Stimulated activated CD8-positive, alpha-beta memory T cell treated with anti-CD3 and anti-CD28 coated beads, Interleukin-15, amount 100 ng/mL, for 48 hours (primary cell): ENCODE measurements at regions not wholly inside any gene's neighbourhood (a gene's known extent, or its start where the extent isn't known, plus 50 kb on each side); places are given as distances from the start of the nearest gene placed in this dataset.
"Not testable (repeated sequence)": the region's sequence is repeated elsewhere in the genome, so short reads cannot be mapped to it uniquely, and the experiment has no call there.

ENCODE experiments used
- DNase-seq, 2 donors: peaks; one replicate each; pipeline ENCODE4 v3.0.0-alpha.2; 2020; ENCODE audit warnings: low read depth in 2 of 2

DNA sequence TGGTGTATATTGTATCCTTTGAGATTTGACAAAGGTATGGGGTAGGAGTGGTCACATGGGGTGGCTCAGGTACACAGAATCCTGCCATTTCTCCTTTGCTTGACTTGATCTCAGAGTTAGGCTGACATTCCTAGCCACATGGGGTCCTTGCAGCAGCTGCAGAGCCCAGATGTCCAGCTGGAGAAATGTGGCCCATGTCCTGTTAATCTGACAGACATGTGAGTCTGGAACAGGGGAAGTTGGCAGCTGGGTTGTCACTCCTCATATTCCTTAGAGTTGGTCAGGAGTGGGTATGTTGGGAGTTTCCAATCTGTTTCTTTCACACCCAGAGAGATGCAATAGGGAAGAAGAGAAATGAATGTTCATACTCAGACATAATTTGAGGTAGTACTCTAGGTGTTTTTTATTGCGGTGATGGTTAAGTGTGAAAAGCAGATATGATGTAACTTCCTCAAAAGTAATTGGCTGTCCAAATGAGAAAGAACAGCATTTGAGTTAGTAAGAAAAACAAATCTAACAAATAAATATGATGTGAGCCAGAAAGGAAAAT lies 402.6 kb upstream of the MEIS1 start:
- no peak for DNase-seq

GRCh38 chr2:66031236-66031635 lies 403.7 kb upstream of the MEIS1 start:
- DNase-seq: no peak

DNA sequence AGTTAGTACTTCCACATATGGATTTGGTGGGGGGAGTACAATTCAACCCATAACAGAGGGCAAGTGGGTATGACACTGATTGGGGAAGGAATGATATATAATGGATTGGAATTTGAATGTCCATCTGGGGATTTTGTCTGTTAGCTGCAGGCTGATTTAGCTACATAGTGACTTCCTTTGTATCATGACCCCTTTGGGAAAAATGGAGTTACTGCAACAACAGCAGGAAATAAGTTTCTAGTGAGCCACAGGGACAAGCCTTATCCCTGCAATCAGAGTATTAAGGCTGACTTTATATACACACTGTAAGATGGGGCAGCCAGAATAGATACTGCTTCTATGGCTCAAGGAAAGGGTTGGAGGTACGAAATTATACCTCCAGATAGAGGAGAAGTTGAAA lies 404.4 kb upstream of the MEIS1 start:
- no peak for DNase-seq

DNA sequence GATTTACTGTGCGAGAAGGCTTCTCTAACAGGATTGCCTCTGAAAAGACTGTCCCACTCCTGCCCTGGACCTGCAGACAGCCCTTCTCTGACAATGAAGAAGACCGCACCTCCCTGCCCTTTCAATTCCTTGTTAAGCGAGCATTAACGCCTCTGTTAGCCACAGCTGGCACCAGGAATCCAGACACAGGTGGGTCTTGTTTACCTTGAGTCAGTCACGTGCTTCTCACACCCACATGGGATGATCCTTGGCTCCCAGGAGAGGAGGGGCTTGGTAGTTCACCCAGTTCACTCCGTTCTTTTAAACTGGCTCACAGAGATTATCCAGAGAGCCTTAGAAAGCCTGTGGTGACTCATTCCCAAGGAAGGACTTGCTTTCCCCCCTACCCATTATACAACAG lies 410.5 kb upstream of the MEIS1 start:
- DNase-seq: no peak

GRCh38 chr2:66021296-66021695 lies 413.6 kb upstream of the MEIS1 start:
- DNase-seq: no peak

DNA sequence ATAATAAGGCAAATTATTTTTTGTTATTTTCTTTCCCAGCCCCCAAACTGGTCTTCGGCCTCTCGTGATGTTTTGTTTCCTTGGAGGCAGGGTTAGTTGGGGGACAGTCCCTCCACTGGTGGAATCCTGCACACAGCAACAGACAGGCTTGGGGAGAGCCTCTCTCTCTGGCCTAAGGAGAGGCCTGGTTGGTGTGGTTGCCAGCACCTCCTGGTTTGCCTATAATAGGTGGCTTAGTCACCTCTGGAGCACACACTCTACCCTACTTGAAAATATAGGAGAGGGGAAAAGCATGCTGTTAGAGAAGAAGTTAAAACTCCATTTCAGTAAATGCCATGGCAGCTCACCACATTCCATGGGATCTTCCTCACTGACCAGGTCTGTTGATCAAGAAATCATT lies 417.2 kb upstream of the MEIS1 start:
- no peak for DNase-seq

GRCh38 chr2:66014450-66014849 lies 420.5 kb upstream of the MEIS1 start:
- no peak for DNase-seq

- no peak for DNase-seq
Measured at GRCh38 chr2:66013456-66013855, 421.5 kb upstream of the MEIS1 start.

DNA sequence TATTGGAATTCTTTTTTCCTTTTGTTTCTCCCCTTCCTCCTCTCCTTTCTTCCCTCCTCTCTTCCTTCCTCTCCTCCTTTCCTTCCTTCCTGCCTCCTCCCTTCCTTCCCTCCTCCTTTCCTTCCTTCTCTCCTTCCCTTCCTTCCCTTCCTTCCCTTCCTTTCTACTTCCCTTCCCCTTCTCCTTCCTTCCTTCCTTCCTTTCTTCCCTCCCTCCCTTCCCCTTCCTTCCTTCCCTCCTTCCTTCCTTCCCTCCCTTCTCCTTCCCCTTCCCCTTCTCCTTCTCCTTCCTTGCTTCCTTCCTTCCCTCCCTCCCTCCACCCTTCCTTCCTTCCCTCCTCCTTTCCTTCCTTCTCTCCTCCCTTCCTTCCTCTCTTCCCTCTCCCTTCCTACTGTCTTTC lies 431.0 kb upstream of the MEIS1 start:
- DNase-seq: no peak

GRCh38 chr2:66001538-66001937 lies 433.4 kb upstream of the MEIS1 start:
- DNase-seq: no peak

DNA sequence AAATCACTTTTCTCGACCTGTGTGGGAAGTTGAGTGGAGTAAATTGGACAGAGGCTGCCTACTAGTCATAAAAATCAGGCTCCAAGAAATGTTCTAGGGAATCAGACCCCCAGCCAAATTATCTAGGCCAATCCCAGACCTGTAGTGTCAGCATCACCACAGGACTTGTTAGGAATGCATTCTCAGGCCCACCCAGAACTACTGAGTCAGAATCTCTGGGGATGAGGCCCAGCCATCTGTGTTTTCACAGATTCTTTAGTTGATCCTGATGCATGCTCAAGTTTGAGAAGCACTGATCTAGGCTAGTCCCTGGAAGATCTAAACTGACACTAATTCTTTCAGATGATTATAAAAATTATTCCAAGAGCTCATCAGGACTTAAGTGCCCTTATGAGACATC lies 434.0 kb upstream of the MEIS1 start:
- DNase-seq: no peak

GRCh38 chr2:65999796-66000195 lies 435.1 kb upstream of the MEIS1 start:
- no peak for DNase-seq

DNA sequence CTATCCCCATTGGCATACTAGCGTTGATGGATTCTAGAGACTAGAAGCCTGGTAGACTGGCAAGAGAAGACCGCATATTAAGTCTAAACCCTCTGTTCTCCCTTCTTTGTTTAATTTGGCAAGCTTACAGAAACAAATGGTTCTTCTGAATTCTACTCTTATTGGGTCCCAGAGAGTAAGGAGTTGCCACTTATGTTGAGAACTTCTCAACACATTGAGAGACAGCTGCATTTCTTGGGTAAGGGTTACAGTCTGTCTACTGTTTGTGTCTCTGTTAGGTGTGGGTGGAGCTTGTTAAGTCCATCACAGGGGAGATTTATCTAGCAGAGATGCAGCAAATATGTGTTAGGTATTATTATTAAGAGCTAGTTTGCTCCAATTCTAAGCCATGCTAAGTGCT lies 435.8 kb upstream of the MEIS1 start:
- DNase-seq: no peak

- no peak for DNase-seq
Measured at GRCh38 chr2:65997961-65998360, 437.0 kb upstream of the MEIS1 start.

DNA sequence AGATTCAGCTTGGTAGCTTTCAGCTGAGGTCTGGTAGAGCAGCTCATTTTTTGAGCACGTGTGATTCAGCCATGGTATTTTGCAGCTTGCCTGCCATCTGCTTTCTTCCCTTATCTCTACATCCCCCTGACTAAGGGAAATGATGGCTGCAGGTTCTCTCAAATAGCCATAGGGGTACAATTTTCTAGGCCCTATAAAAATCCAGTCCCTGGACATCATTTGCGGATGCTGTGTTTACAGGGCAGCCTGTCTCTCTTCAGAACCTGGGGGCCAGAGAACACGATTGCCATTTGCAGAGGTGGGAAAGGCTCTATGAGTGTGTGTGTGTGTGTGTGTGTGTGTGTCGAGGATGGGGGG lies 442.7 kb upstream of the MEIS1 start:
- no peak for DNase-seq

DNA sequence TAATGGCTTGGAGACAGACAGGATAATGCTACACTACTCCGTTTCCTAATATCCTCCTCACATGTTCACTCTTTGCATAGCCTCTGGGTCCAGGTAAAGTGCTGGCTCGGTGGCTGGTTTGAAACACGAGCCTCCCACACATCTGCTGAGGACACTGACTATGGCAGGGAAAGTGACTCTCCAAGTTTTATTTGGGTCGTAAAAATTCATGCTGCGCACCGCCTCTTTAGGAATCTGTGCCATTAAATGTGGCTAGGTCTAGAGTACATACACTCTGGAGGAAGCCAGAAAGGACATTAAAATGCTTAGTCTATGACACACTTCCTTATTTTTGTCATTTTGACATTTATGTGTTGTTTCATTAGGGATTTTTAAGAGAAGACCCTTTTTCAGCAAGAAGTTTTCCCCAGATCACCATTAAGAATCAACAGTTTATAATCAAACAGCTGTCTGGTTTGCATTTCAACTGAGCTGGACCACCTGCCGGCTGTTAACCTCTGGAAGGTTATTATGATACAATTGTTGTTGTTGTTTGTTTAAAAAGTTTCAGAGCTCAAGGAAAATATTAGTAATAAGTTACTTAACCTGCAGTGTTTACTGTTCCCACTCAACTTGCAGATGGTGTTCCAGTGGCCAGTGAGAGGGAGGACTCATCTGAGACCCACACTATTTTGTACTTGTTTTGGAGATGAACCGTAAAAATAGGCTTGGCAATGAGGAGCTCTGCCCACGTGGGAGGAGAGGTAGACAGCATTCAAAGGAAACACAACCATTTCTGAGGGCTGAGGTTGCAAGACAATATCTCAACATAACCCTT lies 443.3 kb upstream of the MEIS1 start:
- DNase-seq: no peak

- no peak for DNase-seq
Measured at GRCh38 chr2:65985986-65986385, 448.9 kb upstream of the MEIS1 start.

- no peak for DNase-seq
Measured at GRCh38 chr2:65980531-65980930, 454.4 kb upstream of the MEIS1 start.

- DNase-seq: no peak
Measured at GRCh38 chr2:65979446-65979845, 455.5 kb upstream of the MEIS1 start.

- DNase-seq: no peak
Measured at GRCh38 chr2:65974067-65974723, 460.7 kb upstream of the MEIS1 start.

- no peak for DNase-seq
Measured at GRCh38 chr2:65969161-65969560, 465.8 kb upstream of the MEIS1 start.

- DNase-seq: not testable (repeated sequence)
Measured at GRCh38 chr2:65963303-65963702, 471.6 kb upstream of the MEIS1 start.

GRCh38 chr2:65960953-65961352 lies 474.0 kb upstream of the MEIS1 start:
- DNase-seq: no peak
